OCI-LY7 (cell line): ENCODE measurements at regions not wholly inside any gene's neighbourhood (a gene's known extent, or its start where the extent isn't known, plus 50 kb on each side); places are given as distances from the start of the nearest gene placed in this dataset.
A peak's percentile ranks its signal among the peaks of the same experiment; 100 is the strongest.

Experiments
- BruUV-seq: library from RNA; stranded (reverse); fragments of 400-500 nt; replicated peaks from 2 replicates; lab custom pipeline; 2021; lab: Mats Ljungman, UMichigan
- CTCF ChIA-PET: fragments of 300-600 bp; sonication (Branson Sonifier 250); formaldehyde crosslinking; loops from one replicate; lab custom pipeline; 2022; ENCODE audit warnings: antibody characterized with exemption; ENCODE audit not compliant: unreplicated experiment; lab: Charles Lee
- POLR2A ChIA-PET: fragments of 300-600 bp; sonication (Branson Sonifier 250); formaldehyde crosslinking; loops from one replicate; lab custom pipeline; 2022; ENCODE audit warnings: antibody characterized with exemption; lab: Charles Lee
- DNase-seq: peaks from one replicate; pipeline ENCODE4 v3.0.0-alpha.2; 2015; ENCODE audit warnings: low spot score
- H2AFZ ChIP-seq: fragments of 200-600 bp; sonication (generic), shearing (Covaris generic); 2 replicates; pipeline ENCODE4 v1.6.1; 2014; ENCODE audit warnings: mild to moderate bottlenecking, antibody characterized with exemption, low read length, moderate library complexity
- H3K27ac ChIP-seq: fragments of 200-600 bp; sonication (generic); 2 replicates; pipeline ENCODE4 v1.5.1; 2014; ENCODE audit warnings: mixed run types, low read depth, mild to moderate bottlenecking, moderate library complexity, low read length, inconsistent platforms; ENCODE audit not compliant: poor library complexity, severe bottlenecking
- H3K36me3 ChIP-seq: fragments of 200-600 bp; sonication (generic); 2 replicates; pipeline ENCODE4 v1.6.1; 2014; ENCODE audit warnings: mild to moderate bottlenecking, antibody characterized with exemption, low read length, moderate library complexity, mixed read lengths; ENCODE audit not compliant: insufficient read depth
- H3K4me1 ChIP-seq: fragments of 200-600 bp; sonication (generic); 2 replicates; pipeline ENCODE4 v1.5.1; 2014; ENCODE audit warnings: mild to moderate bottlenecking, low read length; ENCODE audit not compliant: insufficient read depth, poor library complexity, severe bottlenecking
- H3K4me2 ChIP-seq: fragments of 200-600 bp; sonication (generic); 2 replicates; pipeline ENCODE4 v1.6.1; 2014; ENCODE audit warnings: mild to moderate bottlenecking, low read length
- H3K4me3 ChIP-seq: fragments of 200-600 bp; sonication (generic); 2 replicates; pipeline ENCODE4 v1.5.1; 2014; ENCODE audit warnings: mild to moderate bottlenecking, low read depth, low read length; ENCODE audit not compliant: poor library complexity, severe bottlenecking
- H3K79me2 ChIP-seq: fragments of 200-600 bp; sonication (generic); 2 replicates; pipeline ENCODE4 v1.6.1; 2016; ENCODE audit warnings: low read depth, mild to moderate bottlenecking, low read length, moderate library complexity, mixed read lengths; ENCODE audit not compliant: insufficient read depth
- H3K9me2 ChIP-seq: fragments of 200-600 bp; sonication (generic); 2 replicates; pipeline ENCODE4 v1.6.1; 2016; ENCODE audit warnings: mild to moderate bottlenecking, low read length, mixed read lengths; ENCODE audit not compliant: insufficient read depth
- H3K9me3 ChIP-seq: fragments of 200-600 bp; sonication (generic); 2 replicates; pipeline ENCODE4 v1.6.1; 2014; ENCODE audit warnings: mild to moderate bottlenecking, mixed run types, low read length, mixed read lengths
- H4K20me1 ChIP-seq: fragments of 200-600 bp; sonication (generic); 2 replicates; pipeline ENCODE4 v1.6.1; 2014; ENCODE audit warnings: mild to moderate bottlenecking, antibody characterized with exemption, low read length, moderate library complexity, mixed read lengths; ENCODE audit not compliant: insufficient read depth
- CTCF ChIP-seq: fragments of 200-600 bp; sonication (generic); conservative IDR thresholded peaks from 2 replicates; pipeline ENCODE4 v1.5.1; 2014; ENCODE audit warnings: mild to moderate bottlenecking, antibody characterized with exemption, low read length, moderate library complexity, mixed read lengths
- EZH2phosphoT487 ChIP-seq: fragments of 200-600 bp; sonication (generic); IDR thresholded peaks from 2 replicates; pipeline ENCODE4 v1.6.1; 2018; ENCODE audit warnings: low read depth, borderline replicate concordance, mild to moderate bottlenecking, mixed run types, antibody characterized with exemption, low read length, moderate library complexity, mixed read lengths
- intact Hi-C: fragments of 100-400 bp; cut with micrococcal nuclease; formaldehyde crosslinking; loops from one replicate; pipeline ENCODE4 v1.10.0; 2022; ENCODE audit not compliant: unreplicated experiment

DNA sequence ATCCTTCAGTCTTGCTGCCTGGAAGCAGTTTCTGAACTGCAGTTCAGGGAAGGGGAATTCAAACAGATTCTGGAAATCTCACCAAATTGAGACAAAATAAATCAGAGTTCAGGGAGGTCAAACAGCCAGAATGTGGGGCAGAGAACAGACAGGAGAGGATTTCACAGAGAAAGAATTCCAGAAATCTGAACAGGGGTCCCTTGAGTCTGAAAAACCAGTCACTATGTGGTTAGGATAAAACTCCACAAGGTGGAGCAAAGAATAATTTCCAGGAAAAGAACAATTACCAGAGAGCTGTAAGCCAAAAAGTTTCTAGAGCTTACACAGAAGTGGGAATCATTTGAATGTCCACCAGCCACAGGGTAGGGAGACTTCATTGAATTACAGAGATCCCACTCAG is 84.7 kb downstream of the URB2 start:
- intact Hi-C loops, result loop anchor here (5.0 kb wide), 1 partner anchor 457 kb away; no protein-coding TSS in a partner anchor
- TF ChIP-seq CTCF (no peak), EZH2phosphoT487 (no peak)
- ChIA-PET CTCF (no interaction called here), POLR2A (no interaction called here)
- DNase-seq, result no peak
- no peaks in the 10 kb centered on the region for H3K79me2 ChIP-seq
- no peaks in the 10 kb centered on the region for H3K4me1 ChIP-seq
- H3K27ac ChIP-seq, result no peak overlapping the region
- no TSS peak for BruUV-seq
- no peaks in the 10 kb centered on the region for H3K36me3 ChIP-seq
- no peaks in the 10 kb centered on the region for H3K9me2 ChIP-seq
- peaks cover 14% of the 10 kb centered on the region; the same call in 1 of the 2 replicates for H3K9me3 ChIP-seq
- H2AFZ ChIP-seq, result no peak overlapping the region
- no peaks in the 10 kb centered on the region for H4K20me1 ChIP-seq
- H3K4me2 ChIP-seq, result no peak overlapping the region
- H3K4me3 ChIP-seq, result no peak overlapping the region

- intact Hi-C loops, result loop anchor here (2.0 to 5.0 kb wide), 2 partner anchors 453 to 596 kb away; no protein-coding TSS in a partner anchor
- no peaks in the 10 kb centered on the region for H3K79me2 ChIP-seq
- no peak for TF ChIP-seq CTCF
- no peak for TF ChIP-seq EZH2phosphoT487
Observed at GRCh38 chr1:229714306-229714705, 88.3 kb downstream of the URB2 start.

GRCh38 chr1:229714964-229715603 is 89.0 kb downstream of the URB2 start:
- Histone ChIP-seq H3K79me2 (no peaks in the 10 kb centered on the region), H3K4me2 (no peak overlapping the region), H3K4me1 (no peaks in the 10 kb centered on the region), H3K9me3 (no peaks in the 10 kb centered on the region), H3K36me3 (no peaks in the 10 kb centered on the region), H2AFZ (peak overlapping the region; percentile 25; the same call in 1 of the 2 replicates), H3K27ac (no peak overlapping the region), H3K9me2 (no peaks in the 10 kb centered on the region), H4K20me1 (no peaks in the 10 kb centered on the region), H3K4me3 (no peak overlapping the region)
- POLR2A ChIA-PET, result interaction anchor here (1.6 kb wide), 1 partner anchor 13 kb away, joined by 4 read pairs; no protein-coding TSS in a partner anchor
- BruUV-seq, result no TSS peak
- DNase-seq, result peak; percentile 62
- intact Hi-C loops, result loop anchor here (2.0 to 5.0 kb wide), 2 partner anchors 452 to 596 kb away; no protein-coding TSS in a partner anchor
- TF ChIP-seq EZH2phosphoT487 (no peak), CTCF (peak; percentile 90)
- CTCF ChIA-PET, result no interaction called here

More at GRCh38 chr1:229714306-229714705, 88.3 kb downstream of the URB2 start:
- Histone ChIP-seq H3K4me3 (no peak overlapping the region), H3K4me1 (no peaks in the 10 kb centered on the region), H2AFZ (no peak overlapping the region), H3K9me3 (no peaks in the 10 kb centered on the region), H4K20me1 (no peaks in the 10 kb centered on the region), H3K27ac (no peak overlapping the region), H3K4me2 (no peak overlapping the region), H3K36me3 (no peaks in the 10 kb centered on the region), H3K9me2 (no peaks in the 10 kb centered on the region)
- no TSS peak for BruUV-seq
- ChIA-PET CTCF (no interaction called here), POLR2A (interaction anchor here (0.7 to 1.6 kb wide), 2 partner anchors 13 to 372 kb away, joined by 3 to 4 read pairs; no protein-coding TSS in a partner anchor)
- no peak for DNase-seq
